ENCODE measurements at regions not wholly inside any gene's neighbourhood (a gene's known extent, or its start where the extent isn't known, plus 50 kb on each side); places are given as distances from the start of the nearest gene placed in this dataset.
A peak's percentile ranks its signal among the peaks of the same experiment; 100 is the strongest.
"Not testable (repeated sequence)": the region's sequence is repeated elsewhere in the genome, so short reads cannot be mapped to it uniquely, and the experiment has no call there.

DNA sequence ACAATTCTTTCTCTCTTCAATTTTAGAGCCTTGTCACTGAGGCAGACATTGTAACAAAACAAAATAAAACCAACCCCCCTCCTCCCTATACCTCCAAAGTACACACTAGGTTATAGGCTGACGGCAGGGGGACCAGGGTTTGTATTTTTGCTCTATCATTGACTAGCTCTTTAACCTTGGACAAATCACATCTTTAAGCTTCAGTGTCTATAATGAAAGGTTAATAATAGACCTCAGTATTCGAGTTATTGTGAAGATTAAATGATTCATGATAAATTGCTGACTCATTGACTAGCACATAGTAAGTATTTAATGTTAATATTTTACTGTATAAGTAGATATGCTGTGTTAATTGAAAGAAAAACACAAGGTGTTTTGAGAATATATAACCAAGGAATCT, 1267.6 kb upstream of the ADGRL2 start:
- DNase-seq (ENCODE audit: extremely low read depth, low read depth) = no peak

GRCh38 chr1:80531182-80531581, 1269.6 kb upstream of the ADGRL2 start:
- no peak for DNase-seq (ENCODE audit: extremely low read depth, low read depth)

GRCh38 chr1:80529546-80529945, 1271.2 kb upstream of the ADGRL2 start:
- no peak for DNase-seq (ENCODE audit: extremely low read depth, low read depth)

DNA sequence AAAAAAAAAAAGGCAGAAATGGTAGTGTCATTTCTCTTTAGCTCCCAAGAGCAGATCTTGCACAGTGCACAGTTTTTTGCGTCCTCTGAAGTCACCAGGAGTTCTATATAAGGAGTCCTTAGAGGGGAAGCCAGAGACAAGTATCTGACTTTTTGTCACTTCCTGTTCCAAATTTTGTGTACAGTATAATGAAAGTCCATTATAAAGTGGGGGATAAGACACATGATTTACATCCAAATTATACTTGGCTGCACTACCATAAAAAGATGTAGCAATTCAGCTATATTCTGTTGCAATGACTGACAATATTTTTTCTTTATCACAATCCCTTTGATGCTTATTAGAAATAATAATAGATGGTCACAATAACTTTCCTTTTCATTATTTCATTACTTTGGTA, 1276.9 kb upstream of the ADGRL2 start:
- DNase-seq (ENCODE audit: extremely low read depth, low read depth) = no peak

GRCh38 chr1:80523071-80523470, 1277.7 kb upstream of the ADGRL2 start:
- not testable (repeated sequence) for DNase-seq (ENCODE audit: extremely low read depth, low read depth)

- no peak for DNase-seq (ENCODE audit: extremely low read depth, low read depth)
Observed at GRCh38 chr1:80520949-80521348, 1279.8 kb upstream of the ADGRL2 start.

DNA sequence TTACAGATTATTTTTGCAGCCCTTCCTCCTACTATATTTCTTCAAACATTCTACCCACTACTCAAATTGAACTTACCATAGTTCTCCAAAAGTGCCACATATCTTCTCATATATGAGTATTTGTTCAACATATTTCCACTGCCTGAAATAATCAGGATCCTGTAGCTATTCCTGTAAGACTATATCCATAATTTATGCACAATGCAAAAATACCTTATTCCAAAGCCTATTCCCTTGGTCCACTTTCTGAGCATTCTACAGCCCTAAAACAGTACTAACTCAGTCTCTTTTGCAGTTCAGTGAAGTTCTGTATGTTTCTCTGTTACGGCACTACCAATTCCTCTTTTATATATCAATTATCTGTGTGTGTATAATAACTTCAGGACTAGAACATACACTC, 1283.7 kb upstream of the ADGRL2 start:
- DNase-seq (ENCODE audit: extremely low read depth, low read depth) = no peak

DNA sequence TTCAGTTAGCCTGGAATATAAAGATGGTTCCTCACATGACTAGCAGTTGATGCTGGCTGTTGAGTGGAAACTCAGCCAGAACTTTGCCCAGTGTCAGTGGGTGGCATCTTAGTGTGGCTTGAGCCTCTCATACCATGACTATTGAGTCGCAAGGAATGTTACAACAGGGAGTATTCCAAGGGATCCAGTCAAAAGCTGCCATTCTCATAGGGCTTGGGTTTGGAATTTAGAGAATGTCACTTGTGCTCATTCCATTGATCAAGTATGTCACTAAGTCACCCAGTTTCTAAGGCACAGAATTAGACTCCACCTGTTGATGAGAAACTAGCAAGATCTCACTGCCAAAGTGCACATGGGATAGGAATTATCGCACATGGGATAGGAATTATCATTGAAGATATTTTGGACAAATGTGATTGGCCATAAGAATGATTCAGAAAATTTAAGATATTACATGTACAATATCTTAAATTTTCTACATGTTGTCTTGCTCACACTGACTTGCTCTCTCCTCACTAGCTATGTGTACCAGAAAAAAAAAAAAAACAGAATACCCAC, 1290.7 kb upstream of the ADGRL2 start:
- DNase-seq (ENCODE audit: extremely low read depth, low read depth) = no peak

DNA sequence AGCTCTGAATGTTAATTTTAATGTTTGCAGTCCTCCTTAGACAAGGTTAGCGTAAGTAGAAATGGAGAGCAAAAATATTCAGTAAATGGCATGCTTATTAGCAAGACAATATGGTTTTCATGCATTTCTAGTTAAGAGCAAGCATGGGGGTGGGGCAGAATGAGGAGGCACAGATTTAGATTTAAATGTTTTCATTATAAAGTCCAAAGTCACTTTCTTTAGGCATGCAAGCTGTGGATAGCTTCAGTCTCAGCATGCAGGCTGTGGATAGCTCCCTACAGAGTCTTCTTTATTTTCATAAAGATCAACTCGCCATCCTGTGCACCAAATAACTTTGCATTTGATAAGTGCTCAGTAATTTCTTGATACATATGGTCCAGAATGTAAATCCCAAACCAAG, 1294.5 kb upstream of the ADGRL2 start:
- no peak for DNase-seq (ENCODE audit: extremely low read depth, low read depth)

GRCh38 chr1:80498673-80499072, 1302.1 kb upstream of the ADGRL2 start:
- DNase-seq (ENCODE audit: extremely low read depth, low read depth) = no peak

DNA sequence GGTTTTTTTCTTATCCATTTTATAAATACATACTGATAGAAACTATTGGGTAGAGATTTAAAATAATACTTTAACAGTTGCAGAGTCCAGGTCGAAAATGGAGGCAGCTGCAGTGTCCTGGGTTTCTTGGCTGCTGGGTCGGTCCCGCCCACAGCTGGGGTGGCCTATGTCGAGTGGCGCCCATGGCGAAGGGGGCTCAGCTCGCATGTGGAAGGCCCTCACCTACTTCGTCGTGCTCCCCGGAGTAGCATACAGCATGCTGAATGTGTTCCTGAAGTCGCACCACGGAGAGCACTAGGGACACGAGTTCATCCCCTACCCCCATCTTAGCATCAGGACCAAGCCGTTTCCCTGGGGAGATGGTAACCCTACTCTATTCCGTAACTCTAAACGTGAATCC, 1304.9 kb upstream of the ADGRL2 start:
- DNase-seq (ENCODE audit: extremely low read depth, low read depth) = no peak

GRCh38 chr1:80472145-80472544, 1328.6 kb upstream of the ADGRL2 start:
- DNase-seq (ENCODE audit: extremely low read depth, low read depth) = no peak

GRCh38 chr1:80468356-80468755, 1332.4 kb upstream of the ADGRL2 start:
- no peak for DNase-seq (ENCODE audit: extremely low read depth, low read depth)

DNA sequence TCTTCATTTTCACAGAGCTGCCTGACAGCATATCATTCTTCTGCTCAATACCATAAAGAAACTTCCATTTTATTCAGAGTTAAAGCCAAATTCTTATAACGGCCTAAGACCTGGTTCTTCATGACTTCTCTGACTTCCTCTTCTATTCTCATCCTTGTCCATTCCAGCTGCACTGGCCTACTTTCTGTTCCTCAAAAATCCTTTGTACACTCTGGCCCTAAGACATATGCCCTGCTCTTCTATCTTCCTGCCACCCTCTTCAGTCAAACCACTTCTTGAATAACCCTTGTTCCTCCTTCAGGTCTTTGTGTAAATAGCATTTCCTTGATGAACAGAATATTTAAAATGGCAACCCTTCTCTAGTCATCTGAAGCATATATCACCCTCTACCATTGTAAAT, 1338.7 kb upstream of the ADGRL2 start:
- no peak for DNase-seq (ENCODE audit: extremely low read depth, low read depth)

DNA sequence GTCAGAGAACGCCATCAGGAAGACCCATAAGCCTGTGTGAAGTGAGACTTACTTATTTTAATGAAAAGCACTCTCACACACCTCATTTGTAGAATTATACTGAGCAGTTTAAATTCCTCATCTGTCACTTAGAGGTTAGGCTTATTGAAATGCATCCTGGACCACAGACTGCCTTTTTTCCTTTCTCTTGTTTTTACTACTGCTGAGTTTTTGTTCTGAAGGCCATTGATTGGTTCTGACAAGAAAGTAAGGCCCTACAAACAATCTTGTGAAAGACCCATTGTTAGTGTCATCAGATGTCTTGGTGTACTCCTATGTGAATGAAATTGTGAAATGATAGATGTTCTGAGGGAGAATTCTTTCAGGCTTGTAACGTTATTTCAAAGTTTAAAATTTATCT, 1343.3 kb upstream of the ADGRL2 start:
- no peak for DNase-seq (ENCODE audit: extremely low read depth, low read depth)

DNA sequence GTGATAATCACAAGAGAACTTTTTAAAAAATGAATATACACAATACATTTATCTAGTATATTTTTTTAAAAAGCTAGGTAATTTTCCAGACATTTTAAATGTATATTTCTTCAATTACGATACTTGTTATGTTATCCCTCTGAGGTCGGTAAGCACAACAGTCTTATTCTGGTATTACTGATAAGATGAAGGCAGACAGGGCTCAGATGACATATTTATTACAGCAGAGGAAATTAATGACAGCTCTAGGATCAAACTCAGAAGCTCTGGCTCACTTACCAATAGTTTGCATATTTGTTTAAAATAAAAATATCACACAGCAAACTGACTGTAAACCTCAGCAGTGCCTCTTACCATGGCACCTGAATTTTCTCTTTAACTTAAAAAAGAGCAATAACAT, 1347.0 kb upstream of the ADGRL2 start:
- no peak for DNase-seq (ENCODE audit: extremely low read depth, low read depth)

DNA sequence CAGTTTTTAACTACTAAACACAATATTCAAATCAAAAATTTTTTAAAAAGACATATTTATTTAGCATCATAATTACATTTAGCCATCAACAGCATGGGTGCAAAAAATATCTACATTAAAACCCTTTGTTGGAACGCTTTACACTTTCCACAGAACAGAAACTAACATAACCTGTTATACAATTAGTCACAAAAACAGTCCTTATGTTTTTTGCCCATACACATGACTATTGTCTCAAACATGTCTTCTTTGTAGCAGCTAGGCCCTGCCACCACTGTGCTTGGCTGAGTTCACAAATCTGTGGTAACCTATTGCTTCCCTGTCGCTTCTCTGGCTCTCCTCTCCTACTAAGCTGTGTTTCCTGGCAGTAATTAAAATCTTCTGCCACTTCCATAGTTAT, 1350.0 kb upstream of the ADGRL2 start:
- no peak for DNase-seq (ENCODE audit: extremely low read depth, low read depth)

GRCh38 chr1:80448081-80448480, 1352.7 kb upstream of the ADGRL2 start:
- DNase-seq (ENCODE audit: extremely low read depth, low read depth) = no peak

DNA sequence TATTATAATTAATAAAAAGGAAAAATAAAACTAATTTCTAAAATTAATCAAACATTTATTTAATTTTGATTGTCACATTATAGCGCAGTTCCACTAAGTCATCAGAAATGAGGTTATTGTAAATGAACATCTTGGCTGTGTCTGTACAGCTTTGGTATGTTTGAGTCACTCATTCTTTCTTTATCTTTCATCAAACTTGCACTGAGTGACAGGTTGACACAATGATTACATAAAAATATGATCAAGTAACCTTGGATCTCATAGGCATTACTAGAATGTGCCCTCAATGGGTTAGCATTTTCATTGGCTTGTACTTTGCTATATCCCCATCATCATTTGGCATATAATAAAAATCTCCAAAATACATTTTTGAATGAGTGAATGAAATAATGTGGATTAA, 1353.2 kb upstream of the ADGRL2 start:
- DNase-seq (ENCODE audit: extremely low read depth, low read depth) = no peak

GRCh38 chr1:80445033-80445432, 1355.7 kb upstream of the ADGRL2 start:
- no peak for DNase-seq (ENCODE audit: extremely low read depth, low read depth)

DNA sequence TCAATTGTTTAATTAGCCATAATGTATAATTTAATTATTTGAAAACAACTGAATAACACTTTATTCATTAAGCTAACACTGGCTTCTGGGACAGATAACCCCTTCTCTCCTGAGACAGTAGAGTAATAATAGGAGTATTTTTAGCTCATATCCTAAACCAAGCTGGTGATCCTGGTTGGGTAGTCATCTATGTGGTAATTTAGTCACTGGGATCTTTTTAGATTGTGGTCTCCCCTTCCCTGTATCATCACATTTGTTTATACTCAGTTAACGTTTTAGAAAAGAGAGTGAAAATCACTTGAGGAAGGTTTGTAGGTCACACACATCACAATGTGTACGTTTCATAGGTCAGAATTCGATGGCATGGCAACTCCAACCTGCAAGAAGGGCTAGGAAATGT, 1356.6 kb upstream of the ADGRL2 start:
- no peak for DNase-seq (ENCODE audit: extremely low read depth, low read depth)

DNA sequence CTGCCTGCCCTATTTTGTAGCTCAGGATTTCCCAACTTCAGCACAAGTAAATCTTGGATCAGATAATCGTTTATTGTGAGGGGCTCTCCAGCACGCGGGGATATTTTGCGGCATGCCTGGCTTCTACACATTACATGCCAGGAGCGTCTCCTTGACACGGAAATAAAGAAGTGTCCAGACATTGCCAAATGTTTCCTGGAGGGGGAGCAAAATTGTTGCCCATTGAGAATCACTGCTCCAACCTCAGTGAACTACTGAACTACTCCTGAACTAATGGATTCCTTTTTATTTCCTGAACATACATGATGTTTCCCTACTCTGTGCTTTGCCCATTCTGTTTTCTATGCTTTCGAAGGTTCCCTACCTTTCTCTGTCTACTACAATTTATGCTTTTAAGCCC, 1359.1 kb upstream of the ADGRL2 start:
- peak; percentile 6 for DNase-seq (ENCODE audit: extremely low read depth, low read depth)

GRCh38 chr1:80436851-80437250, 1363.9 kb upstream of the ADGRL2 start:
- DNase-seq (ENCODE audit: extremely low read depth, low read depth) = no peak

DNA sequence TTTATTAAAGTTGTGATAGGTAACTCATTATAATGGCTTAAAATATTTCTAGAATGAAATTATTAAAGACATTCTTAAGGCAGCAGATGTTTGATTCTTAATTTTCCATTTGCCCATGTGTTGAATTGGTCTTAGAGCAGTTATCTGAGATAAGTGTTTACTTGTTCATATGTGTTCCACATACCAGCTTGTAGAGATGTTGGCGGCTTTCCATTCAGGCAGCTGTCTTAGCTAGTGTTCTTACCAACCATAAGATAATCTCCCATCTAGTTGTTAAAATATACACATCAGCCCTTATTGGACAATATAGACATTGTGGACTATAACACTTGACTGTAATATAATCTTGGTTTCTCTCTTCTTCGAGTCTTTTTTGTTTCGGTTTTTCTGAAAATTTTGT, 1372.9 kb upstream of the ADGRL2 start:
- DNase-seq (ENCODE audit: extremely low read depth, low read depth) = no peak

Data from NCI-H460 (cell line).